Prostate gland (tissue), 2 donors: ENCODE measurements at regions not wholly inside any gene's neighbourhood (a gene's known extent, or its start where the extent isn't known, plus 50 kb on each side); places are given as distances from the start of the nearest gene placed in this dataset.

ENCODE experiments used
- DNase-seq: peaks from one replicate; pipeline ENCODE4 v3.0.0-alpha.2; 2019; ENCODE audit warnings: low spot score
- H3K27ac ChIP-seq, 2 donors: fragments of 200-600 bp; sonication (generic); 2 replicates each; pipeline ENCODE4 v1.5.1; 2017 to 2019
- H3K27me3 ChIP-seq: fragments of 200-600 bp; sonication (generic); replicated peaks from 2 replicates; pipeline ENCODE4 v1.5.1; 2019; ENCODE audit not compliant: insufficient read depth
- H3K36me3 ChIP-seq, 2 donors: fragments of 200-600 bp; sonication (generic); 1 replicate in 1 of 2; 2 replicates in 1 of 2; pipeline versions ENCODE4 v1.5.1 to v1.8.1; 2017 to 2019
- H3K4me1 ChIP-seq: fragments of 200-600 bp; sonication (generic); replicated peaks from 2 replicates; pipeline ENCODE4 v1.5.1; 2019
- H3K4me3 ChIP-seq, 2 donors: fragments of 200-600 bp; sonication (generic); 2 replicates each; pipeline ENCODE4 v1.5.1; 2017 to 2019
- H3K9me3 ChIP-seq: fragments of 200-600 bp; sonication (generic); 2 replicates; pipeline ENCODE4 v1.5.1; 2017
- POLR2A ChIP-seq: fragments of 450-650 bp; IDR thresholded peaks from one replicate; pipeline ENCODE4 v1.6.1; 2016; ENCODE audit warnings: antibody characterized with exemption, mild to moderate bottlenecking
- POLR2AphosphoS5 ChIP-seq: sonication (generic); formaldehyde crosslinking; IDR thresholded peaks from one replicate; pipeline ENCODE4 v1.6.1; 2017; ENCODE audit warnings: antibody characterized with exemption
- WGBS: methylation state at CpG from one replicate; pipeline ENCODE4 v1.1.5; 2018; 5-methylcytosine and 5-hydroxymethylcytosine counted together
- intact Hi-C: fragments of 100-400 bp; cut with DNase I; formaldehyde crosslinking; loops from one replicate; pipeline ENCODE4 v1.14.2; 2022
- TF ChIP-seq, protein P1 (sequence below), 4 experiments: fragments of 200-600 bp in 2 of 4; fragments of 450-650 bp in 2 of 4; sonication (generic) in 2 of 4; IDR thresholded peaks; 1 replicate in 3 of 4; 2 replicates in 1 of 4; pipeline ENCODE4 v1.5.1; 2016 to 2019; ENCODE audit warnings: antibody characterized with exemption in 4 of 4, mild to moderate bottlenecking in 2 of 4, moderate library complexity in 2 of 4

DNA sequence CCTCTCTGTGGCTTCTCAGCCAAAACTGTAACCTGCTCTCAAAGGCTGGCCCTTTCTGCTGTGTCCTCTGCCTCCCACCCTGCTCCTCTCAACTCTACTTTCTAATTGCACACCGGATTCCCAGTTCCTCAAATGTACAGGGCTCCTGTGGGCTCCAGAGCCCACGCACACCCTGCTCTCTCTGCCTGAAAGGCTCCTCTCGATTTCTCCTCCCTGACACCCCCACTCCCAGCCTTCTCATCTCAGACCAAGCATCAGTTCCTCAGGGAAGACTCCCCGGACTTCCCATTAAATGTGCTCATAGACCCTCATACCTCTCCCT is 111.7 kb upstream of the STEAP1B start:
- Histone ChIP-seq H3K4me3 (no peak overlapping the region), H3K36me3 (no peaks in the 10 kb centered on the region), H3K27me3 (no peaks in the 10 kb centered on the region), H3K4me1 (no peaks in the 10 kb centered on the region), H3K27ac (no peak overlapping the region), H3K9me3 (no peaks in the 10 kb centered on the region)
- DNase-seq, result no peak
- intact Hi-C loops, result no loop called here
- 86% methylated on average over 4 of the region's 4 CpGs for WGBS
- no peak for TF ChIP-seq POLR2AphosphoS5
- TF ChIP-seq, protein P1, sequence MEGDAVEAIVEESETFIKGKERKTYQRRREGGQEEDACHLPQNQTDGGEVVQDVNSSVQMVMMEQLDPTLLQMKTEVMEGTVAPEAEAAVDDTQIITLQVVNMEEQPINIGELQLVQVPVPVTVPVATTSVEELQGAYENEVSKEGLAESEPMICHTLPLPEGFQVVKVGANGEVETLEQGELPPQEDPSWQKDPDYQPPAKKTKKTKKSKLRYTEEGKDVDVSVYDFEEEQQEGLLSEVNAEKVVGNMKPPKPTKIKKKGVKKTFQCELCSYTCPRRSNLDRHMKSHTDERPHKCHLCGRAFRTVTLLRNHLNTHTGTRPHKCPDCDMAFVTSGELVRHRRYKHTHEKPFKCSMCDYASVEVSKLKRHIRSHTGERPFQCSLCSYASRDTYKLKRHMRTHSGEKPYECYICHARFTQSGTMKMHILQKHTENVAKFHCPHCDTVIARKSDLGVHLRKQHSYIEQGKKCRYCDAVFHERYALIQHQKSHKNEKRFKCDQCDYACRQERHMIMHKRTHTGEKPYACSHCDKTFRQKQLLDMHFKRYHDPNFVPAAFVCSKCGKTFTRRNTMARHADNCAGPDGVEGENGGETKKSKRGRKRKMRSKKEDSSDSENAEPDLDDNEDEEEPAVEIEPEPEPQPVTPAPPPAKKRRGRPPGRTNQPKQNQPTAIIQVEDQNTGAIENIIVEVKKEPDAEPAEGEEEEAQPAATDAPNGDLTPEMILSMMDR (IDR thresholded peaks at IDR 0.05), result no peak
- no peak for TF ChIP-seq POLR2A

DNA sequence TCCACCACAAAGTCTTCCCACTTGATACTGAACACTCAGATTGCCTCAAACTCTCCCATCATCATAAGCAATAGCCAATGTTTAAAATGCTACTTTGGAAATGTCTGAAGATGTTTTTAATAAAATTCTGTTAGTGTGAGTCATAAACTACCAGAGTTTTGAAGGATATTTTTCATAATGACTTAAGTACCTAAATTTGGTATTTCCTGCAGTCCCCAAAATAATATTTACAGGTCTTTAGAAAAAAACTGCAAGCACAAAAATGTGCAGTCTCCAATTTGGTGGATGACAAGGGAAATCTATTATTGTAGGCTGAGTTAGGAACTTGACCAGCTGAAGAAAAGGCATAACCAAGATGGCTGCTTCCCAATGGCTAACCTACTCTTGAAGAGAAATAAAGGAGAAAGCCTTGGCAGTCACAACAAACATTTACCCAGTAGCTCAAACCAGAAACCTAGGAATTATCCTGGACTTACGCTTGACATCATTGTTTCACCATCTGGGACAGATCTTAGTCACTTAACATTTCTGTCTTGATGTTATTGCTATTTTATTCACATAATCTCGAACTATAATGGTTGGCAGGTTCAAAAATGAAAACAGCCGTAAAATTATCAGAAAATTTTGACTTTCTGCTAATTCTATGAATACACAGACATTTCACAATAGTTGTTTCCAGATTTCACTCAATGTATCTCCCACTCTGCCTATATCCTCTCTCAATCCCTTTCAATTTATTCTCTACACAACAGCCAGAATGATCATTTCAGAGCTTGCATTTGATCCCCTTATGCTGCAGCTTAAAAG is 111.2 kb upstream of the STEAP1B start:
- no peak for DNase-seq
- Histone ChIP-seq H3K27ac (no peak overlapping the region), H3K4me3 (no peak overlapping the region), H3K27me3 (no peaks in the 10 kb centered on the region), H3K36me3 (no peaks in the 10 kb centered on the region), H3K9me3 (no peaks in the 10 kb centered on the region), H3K4me1 (no peaks in the 10 kb centered on the region)
- intact Hi-C loops, result no loop called here
- WGBS, result 76% methylated on average over 3 of the region's 3 CpGs
- TF ChIP-seq POLR2AphosphoS5 (no peak), POLR2A (no peak)

DNA sequence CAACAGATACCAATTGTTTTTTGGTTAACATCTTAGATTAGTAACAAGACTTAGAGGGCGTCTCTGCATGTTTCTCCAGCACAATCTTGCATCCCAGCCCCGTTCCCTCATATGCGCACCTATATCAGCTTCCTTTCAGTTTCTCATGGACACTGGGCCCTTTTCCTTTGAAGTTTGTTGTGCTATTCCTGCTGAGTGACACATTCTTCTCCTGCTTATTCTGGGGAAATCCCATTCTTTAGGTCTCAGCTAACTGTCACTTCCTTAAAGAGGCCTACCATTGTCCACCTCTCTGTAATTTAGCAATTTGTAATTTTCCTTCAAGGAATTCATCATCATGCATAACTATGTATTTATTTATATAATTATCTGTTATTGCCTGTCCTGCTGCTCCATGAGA is 110.3 kb upstream of the STEAP1B start:
- intact Hi-C loops, result no loop called here
- 86% methylated on average over 3 of the region's 3 CpGs for WGBS
- H3K4me3 ChIP-seq, result no peak overlapping the region
- H3K9me3 ChIP-seq, result no peaks in the 10 kb centered on the region
- TF ChIP-seq, protein P1 (IDR thresholded peaks at IDR 0.05), result no peak
- TF ChIP-seq POLR2A, result no peak
- no peaks in the 10 kb centered on the region for H3K27me3 ChIP-seq
- no peak for DNase-seq
- no peaks in the 10 kb centered on the region for H3K36me3 ChIP-seq
- no peak overlapping the region for H3K27ac ChIP-seq
- no peaks in the 10 kb centered on the region for H3K4me1 ChIP-seq

DNA sequence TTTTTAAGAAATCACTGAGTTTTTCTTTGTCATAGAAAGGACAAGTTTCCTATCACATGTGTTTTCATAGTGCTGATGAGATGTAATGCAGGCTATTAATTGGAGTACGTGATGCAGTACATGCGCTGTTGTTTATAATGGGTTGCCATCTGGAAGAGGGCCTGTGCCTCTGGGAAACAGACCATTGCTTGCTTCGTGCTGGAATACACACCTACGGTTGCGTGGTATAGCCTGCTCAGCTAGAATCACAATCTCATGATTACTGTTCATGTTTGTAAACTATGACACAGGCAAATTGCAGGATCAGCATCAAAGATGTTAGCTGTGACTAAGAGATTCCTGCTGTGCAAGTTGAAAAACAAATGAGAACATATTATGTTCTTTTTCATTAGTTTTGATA is 107.2 kb upstream of the STEAP1B start:
- no peak for DNase-seq
- H3K4me3 ChIP-seq, result no peak overlapping the region
- H3K27ac ChIP-seq, result no peak overlapping the region
- intact Hi-C loops, result no loop called here
- WGBS, result 65% methylated on average over 5 of the region's 5 CpGs
- H3K36me3 ChIP-seq, result no peaks in the 10 kb centered on the region
- TF ChIP-seq POLR2A (no peak), POLR2AphosphoS5 (no peak)
- TF ChIP-seq, protein P1 (IDR thresholded peaks at IDR 0.05), result no peak
- H3K4me1 ChIP-seq, result no peaks in the 10 kb centered on the region
- H3K27me3 ChIP-seq, result no peaks in the 10 kb centered on the region
- H3K9me3 ChIP-seq, result no peaks in the 10 kb centered on the region

DNA sequence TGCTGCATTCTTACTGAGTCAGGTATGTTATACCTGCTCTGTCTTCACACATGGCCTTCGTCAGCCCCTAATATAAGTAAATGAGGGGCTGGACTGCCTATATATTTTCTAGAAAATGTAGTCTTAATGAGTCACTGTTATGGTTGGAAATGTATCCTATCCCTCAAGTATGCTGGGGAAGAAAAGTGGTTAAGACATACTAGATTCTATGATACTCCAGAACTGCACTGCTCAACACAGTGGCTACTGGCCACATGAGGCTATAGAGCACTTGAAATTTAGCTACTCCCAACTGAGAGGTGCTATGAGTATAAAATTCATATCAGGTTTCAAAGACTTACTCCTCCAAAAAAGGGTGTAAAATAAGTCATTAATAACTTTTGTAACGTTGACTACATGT is 104.3 kb upstream of the STEAP1B start:
- no peak overlapping the region for H3K27ac ChIP-seq
- H3K9me3 ChIP-seq, result no peaks in the 10 kb centered on the region
- TF ChIP-seq POLR2A, result no peak
- TF ChIP-seq, protein P1 (IDR thresholded peaks at IDR 0.05), result no peak
- no peak for TF ChIP-seq POLR2AphosphoS5
- WGBS, result 80% methylated on average over 2 of the region's 2 CpGs
- H3K4me1 ChIP-seq, result no peaks in the 10 kb centered on the region
- no peaks in the 10 kb centered on the region for H3K27me3 ChIP-seq
- no peak for DNase-seq
- intact Hi-C loops, result no loop called here
- no peaks in the 10 kb centered on the region for H3K36me3 ChIP-seq
- no peak overlapping the region for H3K4me3 ChIP-seq
